NCI-H446 (cell line): ENCODE measurements at regions not wholly inside any gene's neighbourhood (a gene's known extent, or its start where the extent isn't known, plus 50 kb on each side); places are given as distances from the start of the nearest gene placed in this dataset.

ENCODE experiments used
- DNase-seq, 2 experiments: peaks; one replicate each; lab custom pipeline; 2025; lab: John Stamatoyannopoulos, UW

GRCh38 chr11:95486466-95486865 lies 255.5 kb upstream of the SESN3 start:
- peak; percentile 67 to 92 for DNase-seq

- DNase-seq: no peak
Measured at GRCh38 chr11:95485115-95485900, 254.3 kb upstream of the SESN3 start.

GRCh38 chr11:95483339-95483738 lies 252.3 kb upstream of the SESN3 start:
- no peak for DNase-seq

GRCh38 chr11:95478003-95478402 lies 247.0 kb upstream of the SESN3 start:
- DNase-seq: no peak

GRCh38 chr11:95469258-95469657 lies 238.3 kb upstream of the SESN3 start:
- no peak for DNase-seq

- DNase-seq: no peak
Measured at GRCh38 chr11:95466416-95466815, 235.4 kb upstream of the SESN3 start.

GRCh38 chr11:95465887-95466286 lies 234.9 kb upstream of the SESN3 start:
- DNase-seq: peak in 1 of 2 experiments; percentile 55

GRCh38 chr11:95461858-95462257 lies 230.9 kb upstream of the SESN3 start:
- DNase-seq: no peak

GRCh38 chr11:95461348-95461747 lies 230.3 kb upstream of the SESN3 start:
- no peak for DNase-seq

GRCh38 chr11:95459291-95460042 lies 228.5 kb upstream of the SESN3 start:
- peak; percentile 66 to 90 for DNase-seq

GRCh38 chr11:95456714-95457491 lies 225.9 kb upstream of the SESN3 start:
- DNase-seq: no peak

GRCh38 chr11:95455228-95455970 lies 224.4 kb upstream of the SESN3 start:
- DNase-seq: no peak

- DNase-seq: no peak
Measured at GRCh38 chr11:95453616-95454171, 222.7 kb upstream of the SESN3 start.

- no peak for DNase-seq
Measured at GRCh38 chr11:95451682-95452081, 220.7 kb upstream of the SESN3 start.

- DNase-seq: no peak
Measured at GRCh38 chr11:95451261-95451660, 220.3 kb upstream of the SESN3 start.

- no peak for DNase-seq
Measured at GRCh38 chr11:95450547-95451123, 219.6 kb upstream of the SESN3 start.

GRCh38 chr11:95445746-95446333 lies 214.8 kb upstream of the SESN3 start:
- DNase-seq: no peak

GRCh38 chr11:95444309-95445241 lies 213.6 kb upstream of the SESN3 start:
- DNase-seq: no peak

GRCh38 chr11:95443386-95443785 lies 212.4 kb upstream of the SESN3 start:
- DNase-seq: no peak
